ENCODE measurements at regions not wholly inside any gene's neighbourhood (a gene's known extent, or its start where the extent isn't known, plus 50 kb on each side); places are given as distances from the start of the nearest gene placed in this dataset.

- DNase-seq (ENCODE audit: low read depth in 2 of 2), result no peak
- TF ChIP-seq CTCF (IDR thresholded peaks at IDR 0.05; ENCODE audit: low read depth, low read length), result no peak
- H3K4me3 ChIP-seq (replicated peaks in 1 of 2; ENCODE audit: low read depth in 2 of 2, low read length in 2 of 2), result no peak overlapping the region
These were observed 512.0 kb downstream of the TCERG1L start for GRCh38 chr10:130799532-130799931.

GRCh38 chr10:130800281-130800680 is 511.2 kb downstream of the TCERG1L start:
- TF ChIP-seq CTCF (IDR thresholded peaks at IDR 0.05; ENCODE audit: low read depth, low read length), result no peak
- DNase-seq (ENCODE audit: low read depth in 2 of 2), result no peak
- no peak overlapping the region for H3K4me3 ChIP-seq (replicated peaks in 1 of 2; ENCODE audit: low read depth in 2 of 2, low read length in 2 of 2)

GRCh38 chr10:130801276-130801675 is 510.2 kb downstream of the TCERG1L start:
- no peak for TF ChIP-seq CTCF (IDR thresholded peaks at IDR 0.05; ENCODE audit: low read depth, low read length)
- no peak for DNase-seq (ENCODE audit: low read depth in 2 of 2)
- H3K4me3 ChIP-seq (replicated peaks in 1 of 2; ENCODE audit: low read depth in 2 of 2, low read length in 2 of 2), result no peak overlapping the region

GRCh38 chr10:130801784-130802183 is 509.7 kb downstream of the TCERG1L start:
- no peak overlapping the region for H3K4me3 ChIP-seq (replicated peaks in 1 of 2; ENCODE audit: low read depth in 2 of 2, low read length in 2 of 2)
- no peak for DNase-seq (ENCODE audit: low read depth in 2 of 2)
- no peak for TF ChIP-seq CTCF (IDR thresholded peaks at IDR 0.05; ENCODE audit: low read depth, low read length)

- no peak overlapping the region for H3K4me3 ChIP-seq (replicated peaks in 1 of 2; ENCODE audit: low read depth in 2 of 2, low read length in 2 of 2)
- no peak for DNase-seq (ENCODE audit: low read depth in 2 of 2)
- no peak for TF ChIP-seq CTCF (IDR thresholded peaks at IDR 0.05; ENCODE audit: low read depth, low read length)
These were observed 509.2 kb downstream of the TCERG1L start for GRCh38 chr10:130802301-130802700.

GRCh38 chr10:130804281-130804680 is 507.2 kb downstream of the TCERG1L start:
- no peak for DNase-seq (ENCODE audit: low read depth in 2 of 2)
- no peak overlapping the region for H3K4me3 ChIP-seq (replicated peaks in 1 of 2; ENCODE audit: low read depth in 2 of 2, low read length in 2 of 2)
- TF ChIP-seq CTCF (IDR thresholded peaks at IDR 0.05; ENCODE audit: low read depth, low read length), result no peak
